ENCODE measurements at regions not wholly inside any gene's neighbourhood (a gene's known extent, or its start where the extent isn't known, plus 50 kb on each side); places are given as distances from the start of the nearest gene placed in this dataset.

GRCh38 chr13:34417896-34418295 is 524.2 kb upstream of the NBEA start:
- H3K4me3 ChIP-seq (ENCODE audit: low read depth, low read length), result no peak overlapping the region
- TF ChIP-seq CTCF (conservative IDR thresholded peaks at IDR 0.05; ENCODE audit: low read depth, low read length), result no peak
- no peak for DNase-seq (ENCODE audit: low read depth)

GRCh38 chr13:34419025-34419424 is 523.0 kb upstream of the NBEA start:
- no peak for TF ChIP-seq CTCF (conservative IDR thresholded peaks at IDR 0.05; ENCODE audit: low read depth, low read length)
- DNase-seq (ENCODE audit: low read depth), result no peak
- no peak overlapping the region for H3K4me3 ChIP-seq (ENCODE audit: low read depth, low read length)

- DNase-seq (ENCODE audit: low read depth), result no peak
- H3K4me3 ChIP-seq (ENCODE audit: low read depth, low read length), result no peak overlapping the region
- TF ChIP-seq CTCF (conservative IDR thresholded peaks at IDR 0.05; ENCODE audit: low read depth, low read length), result no peak
These were observed 522.3 kb upstream of the NBEA start for GRCh38 chr13:34419755-34420154.

GRCh38 chr13:34420702-34421346 is 521.2 kb upstream of the NBEA start:
- no peak for DNase-seq (ENCODE audit: low read depth)
- H3K4me3 ChIP-seq (ENCODE audit: low read depth, low read length), result no peak overlapping the region
- no peak for TF ChIP-seq CTCF (conservative IDR thresholded peaks at IDR 0.05; ENCODE audit: low read depth, low read length)

GRCh38 chr13:34421347-34421719 is 520.7 kb upstream of the NBEA start:
- H3K4me3 ChIP-seq (ENCODE audit: low read depth, low read length), result no peak overlapping the region
- TF ChIP-seq CTCF (conservative IDR thresholded peaks at IDR 0.05; ENCODE audit: low read depth, low read length), result peak; percentile 43

GRCh38 chr13:34421858-34422475 is 520.1 kb upstream of the NBEA start:
- no peak for TF ChIP-seq CTCF (conservative IDR thresholded peaks at IDR 0.05; ENCODE audit: low read depth, low read length)
- no peak for DNase-seq (ENCODE audit: low read depth)
- no peak overlapping the region for H3K4me3 ChIP-seq (ENCODE audit: low read depth, low read length)

More at GRCh38 chr13:34421347-34421719, 520.7 kb upstream of the NBEA start:
- no peak for DNase-seq (ENCODE audit: low read depth)

- no peak overlapping the region for H3K4me3 ChIP-seq (ENCODE audit: low read depth, low read length)
- TF ChIP-seq CTCF (conservative IDR thresholded peaks at IDR 0.05; ENCODE audit: low read depth, low read length), result no peak
- DNase-seq (ENCODE audit: low read depth), result no peak
These were observed 519.1 kb upstream of the NBEA start for GRCh38 chr13:34422956-34423355.

Measured in choroid plexus epithelial cell (primary cell).